NCI-H1436 (cell line): ENCODE measurements at regions not wholly inside any gene's neighbourhood (a gene's known extent, or its start where the extent isn't known, plus 50 kb on each side); places are given as distances from the start of the nearest gene placed in this dataset.

ENCODE experiments used
- DNase-seq: peaks from one replicate; lab custom pipeline; 2025; lab: John Stamatoyannopoulos, UW

- DNase-seq, result no peak
These were observed 129.2 kb downstream of the PSMG1 start for GRCh38 chr21:39054066-39054465.

GRCh38 chr21:39053126-39053525 lies 130.1 kb downstream of the PSMG1 start:
- DNase-seq, result no peak

GRCh38 chr21:39052718-39053117 lies 130.5 kb downstream of the PSMG1 start:
- DNase-seq, result no peak

GRCh38 chr21:39051588-39051949 lies 131.7 kb downstream of the PSMG1 start:
- no peak for DNase-seq

GRCh38 chr21:39050841-39051587 lies 132.2 kb downstream of the PSMG1 start:
- DNase-seq, result no peak

- no peak for DNase-seq
These were observed 134.7 kb downstream of the PSMG1 start for GRCh38 chr21:39048574-39048973.

- no peak for DNase-seq
These were observed 135.2 kb downstream of the PSMG1 start for GRCh38 chr21:39048064-39048463.

GRCh38 chr21:39047046-39047445 lies 136.2 kb downstream of the PSMG1 start:
- DNase-seq, result no peak

- no peak for DNase-seq
These were observed 136.9 kb downstream of the PSMG1 start for GRCh38 chr21:39046236-39046916.

- DNase-seq, result no peak
These were observed 141.4 kb downstream of the PSMG1 start for GRCh38 chr21:39041816-39042215.

- DNase-seq, result no peak
These were observed 142.6 kb downstream of the PSMG1 start for GRCh38 chr21:39040494-39041110.

- no peak for DNase-seq
These were observed 145.3 kb downstream of the PSMG1 start for GRCh38 chr21:39037807-39038405.

GRCh38 chr21:39036581-39036980 lies 146.7 kb downstream of the PSMG1 start:
- no peak for DNase-seq

- DNase-seq, result no peak
These were observed 148.4 kb downstream of the PSMG1 start for GRCh38 chr21:39034590-39035536.

- DNase-seq, result no peak
These were observed 149.2 kb downstream of the PSMG1 start for GRCh38 chr21:39033878-39034589.

GRCh38 chr21:39029900-39030884 lies 153.1 kb downstream of the PSMG1 start:
- no peak for DNase-seq

GRCh38 chr21:39029086-39029755 lies 154.0 kb downstream of the PSMG1 start:
- no peak for DNase-seq

GRCh38 chr21:39025198-39025597 lies 158.1 kb downstream of the PSMG1 start:
- DNase-seq, result no peak

GRCh38 chr21:39024538-39024937 lies 158.7 kb downstream of the PSMG1 start:
- no peak for DNase-seq
